DOHH2 (cell line): ENCODE measurements at regions not wholly inside any gene's neighbourhood (a gene's known extent, or its start where the extent isn't known, plus 50 kb on each side); places are given as distances from the start of the nearest gene placed in this dataset.

Source experiments
- H3F3A ChIP-seq: fragments of 200-600 bp; sonication (generic), shearing (Covaris generic); 2 replicates; pipeline ENCODE4 v1.6.0; 2016; ENCODE audit warnings: antibody characterized with exemption, mild to moderate bottlenecking; ENCODE audit not compliant: control insufficient read depth, insufficient read depth
- H3K27ac ChIP-seq: fragments of 200-600 bp; sonication (generic); 2 replicates; pipeline ENCODE4 v1.5.1; 2014; ENCODE audit warnings: low read depth, mild to moderate bottlenecking, low read length, moderate library complexity
- H3K27me3 ChIP-seq: fragments of 200-600 bp; sonication (generic); 2 replicates; pipeline ENCODE4 v1.6.1; 2014; ENCODE audit warnings: mild to moderate bottlenecking, low read length, mixed read lengths; ENCODE audit not compliant: control insufficient read depth
- H3K36me3 ChIP-seq: fragments of 200-600 bp; sonication (generic); 2 replicates; pipeline ENCODE4 v1.6.1; 2014; ENCODE audit warnings: mild to moderate bottlenecking, low read length, moderate library complexity, mixed read lengths; ENCODE audit not compliant: control insufficient read depth
- H3K4me1 ChIP-seq: fragments of 200-600 bp; sonication (generic); 2 replicates; pipeline ENCODE4 v1.6.1; 2014; ENCODE audit warnings: mild to moderate bottlenecking, low read length, mixed read lengths; ENCODE audit not compliant: control insufficient read depth
- H3K4me2 ChIP-seq: fragments of 200-600 bp; sonication (generic); 2 replicates; pipeline ENCODE4 v1.6.0; 2014; ENCODE audit warnings: mild to moderate bottlenecking, low read length, moderate library complexity
- H3K4me3 ChIP-seq: fragments of 200-600 bp; sonication (generic); 2 replicates; pipeline ENCODE4 v1.5.1; 2014; ENCODE audit warnings: mild to moderate bottlenecking, low read length, mixed read lengths
- H3K79me2 ChIP-seq: fragments of 200-600 bp; sonication (generic); 2 replicates; pipeline ENCODE4 v1.6.1; 2014; ENCODE audit warnings: mild to moderate bottlenecking, low read length, mixed read lengths; ENCODE audit not compliant: control insufficient read depth
- H3K9me2 ChIP-seq: fragments of 200-600 bp; sonication (generic); replicated peaks from 2 replicates; pipeline ENCODE4 v1.6.1; 2014; ENCODE audit warnings: mild to moderate bottlenecking, low read length, mixed read lengths; ENCODE audit not compliant: control insufficient read depth
- H3K9me3 ChIP-seq: fragments of 200-600 bp; sonication (generic); 2 replicates; pipeline ENCODE4 v1.6.1; 2014; ENCODE audit warnings: antibody characterized with exemption, low read length, mixed read lengths; ENCODE audit not compliant: control insufficient read depth, insufficient read depth
- H4K20me1 ChIP-seq: fragments of 200-600 bp; sonication (generic); 2 replicates; pipeline ENCODE4 v1.6.0; 2014; ENCODE audit warnings: low read depth, mild to moderate bottlenecking, antibody characterized with exemption, low read length, moderate library complexity; ENCODE audit not compliant: control insufficient read depth, insufficient read depth
- CTCF ChIP-seq: fragments of 200-600 bp; sonication (generic); IDR thresholded peaks from one replicate; pipeline ENCODE4 v1.5.1; 2014; ENCODE audit warnings: antibody characterized with exemption, mild to moderate bottlenecking, low read depth, low read length; ENCODE audit not compliant: poor library complexity, severe bottlenecking
- EZH2phosphoT487 ChIP-seq: fragments of 200-600 bp; sonication (generic); IDR thresholded peaks from 2 replicates; pipeline ENCODE4 v1.6.1; 2017; ENCODE audit warnings: borderline replicate concordance, mild to moderate bottlenecking, antibody characterized with exemption, low read length, moderate library complexity, mixed read lengths

- Histone ChIP-seq H3K36me3 (no peaks in the 10 kb centered on the region), H4K20me1 (no peaks in the 10 kb centered on the region), H3K4me3 (no peak overlapping the region), H3K4me2 (no peak overlapping the region), H3F3A (no peaks in the 10 kb centered on the region), H3K79me2 (no peaks in the 10 kb centered on the region), H3K27me3 (peaks cover 46% of the 10 kb centered on the region), H3K9me3 (no peaks in the 10 kb centered on the region), H3K4me1 (peaks cover 5% of the 10 kb centered on the region), H3K9me2 (no peaks in the 10 kb centered on the region), H3K27ac (no peak overlapping the region)
- TF ChIP-seq CTCF (no peak), EZH2phosphoT487 (no peak)
These were observed 83.9 kb upstream of the IPO9 start for GRCh38 chr1:201745023-201745422.

DNA sequence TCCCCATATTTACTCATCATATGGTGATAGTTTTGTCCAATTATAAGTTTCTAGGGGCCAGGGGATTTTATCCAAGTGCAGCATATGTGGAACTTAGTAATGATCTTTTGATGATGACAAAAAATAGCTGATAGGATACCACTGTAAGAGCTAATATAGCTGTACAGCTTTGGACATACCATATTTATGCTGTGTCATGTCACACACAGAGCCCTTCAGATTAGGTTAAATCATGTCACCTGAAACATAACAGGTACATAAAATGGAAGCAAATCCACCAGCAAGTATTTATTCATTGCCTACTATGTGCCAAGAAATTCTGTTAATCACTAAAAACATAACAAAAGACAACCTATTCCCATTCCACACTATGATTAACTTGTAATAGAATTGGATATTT is 82.8 kb upstream of the IPO9 start:
- Histone ChIP-seq H3K36me3 (no peaks in the 10 kb centered on the region), H3K9me3 (no peaks in the 10 kb centered on the region), H3K9me2 (no peaks in the 10 kb centered on the region), H3K4me3 (no peak overlapping the region), H3K4me1 (no peaks in the 10 kb centered on the region), H3F3A (no peaks in the 10 kb centered on the region), H3K79me2 (no peaks in the 10 kb centered on the region), H4K20me1 (no peaks in the 10 kb centered on the region), H3K27me3 (peaks cover 42% of the 10 kb centered on the region), H3K4me2 (no peak overlapping the region), H3K27ac (no peak overlapping the region)
- TF ChIP-seq CTCF (no peak), EZH2phosphoT487 (no peak)

GRCh38 chr1:201747261-201747660 is 81.7 kb upstream of the IPO9 start:
- Histone ChIP-seq H3K9me2 (no peaks in the 10 kb centered on the region), H3K4me1 (no peaks in the 10 kb centered on the region), H3K36me3 (no peaks in the 10 kb centered on the region), H3K27ac (no peak overlapping the region), H3K79me2 (no peaks in the 10 kb centered on the region), H3K4me2 (no peak overlapping the region), H4K20me1 (no peaks in the 10 kb centered on the region), H3F3A (no peaks in the 10 kb centered on the region), H3K27me3 (peaks cover 40% of the 10 kb centered on the region), H3K9me3 (no peaks in the 10 kb centered on the region), H3K4me3 (no peak overlapping the region)
- TF ChIP-seq CTCF (no peak), EZH2phosphoT487 (no peak)

GRCh38 chr1:201748335-201748734 is 80.6 kb upstream of the IPO9 start:
- Histone ChIP-seq H3K9me3 (no peaks in the 10 kb centered on the region), H3K79me2 (no peaks in the 10 kb centered on the region), H3K36me3 (no peaks in the 10 kb centered on the region), H3K27me3 (peaks cover 42% of the 10 kb centered on the region), H3K4me3 (no peak overlapping the region), H3K9me2 (no peaks in the 10 kb centered on the region), H3K4me2 (no peak overlapping the region), H4K20me1 (no peaks in the 10 kb centered on the region), H3F3A (no peaks in the 10 kb centered on the region), H3K27ac (no peak overlapping the region), H3K4me1 (no peaks in the 10 kb centered on the region)
- TF ChIP-seq CTCF (no peak), EZH2phosphoT487 (no peak)
